ENCODE measurements at regions not wholly inside any gene's neighbourhood (a gene's known extent, or its start where the extent isn't known, plus 50 kb on each side); places are given as distances from the start of the nearest gene placed in this dataset.

DNA sequence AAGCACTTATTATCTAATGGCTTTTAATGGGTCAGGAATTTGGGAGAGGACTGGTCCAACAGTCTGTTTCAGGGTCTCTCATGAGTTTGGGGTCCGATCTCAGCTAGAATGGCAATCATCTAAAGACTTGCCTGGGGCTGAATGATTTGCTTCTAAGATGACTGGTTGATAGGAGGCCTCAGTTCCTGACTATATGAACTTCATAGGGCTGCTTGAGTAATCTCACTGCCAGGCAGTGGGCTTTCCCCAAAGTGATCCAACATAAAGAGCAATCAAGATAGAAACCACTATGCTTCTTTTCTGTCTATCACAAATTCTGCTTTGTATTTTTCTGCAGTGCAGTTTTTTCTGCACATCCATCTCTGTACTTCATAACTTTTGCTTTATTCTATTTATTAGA, 793.5 kb upstream of the CHAC2 start:
- H3K27ac ChIP-seq = no peak overlapping the region
- no peaks in the 10 kb centered on the region for H3K9me3 ChIP-seq
- no peaks in the 10 kb centered on the region for H3K36me3 ChIP-seq
- intact Hi-C loops (cut with DNase I) = no loop called here
- no peak for TF ChIP-seq POLR2A (IDR thresholded peaks at IDR 0.05)
- no peaks in the 10 kb centered on the region for H3K4me1 ChIP-seq
- WGBS (ENCODE audit: insufficient coverage, low coverage, low lambda C conversion rate, missing lambda C conversion rate) = 100% methylated on average over 1 of the region's 1 CpG
- no peak for ATAC-seq
- no peak for DNase-seq
- no peak overlapping the region for H3K4me3 ChIP-seq
- no peaks in the 10 kb centered on the region for H3K27me3 ChIP-seq

DNA sequence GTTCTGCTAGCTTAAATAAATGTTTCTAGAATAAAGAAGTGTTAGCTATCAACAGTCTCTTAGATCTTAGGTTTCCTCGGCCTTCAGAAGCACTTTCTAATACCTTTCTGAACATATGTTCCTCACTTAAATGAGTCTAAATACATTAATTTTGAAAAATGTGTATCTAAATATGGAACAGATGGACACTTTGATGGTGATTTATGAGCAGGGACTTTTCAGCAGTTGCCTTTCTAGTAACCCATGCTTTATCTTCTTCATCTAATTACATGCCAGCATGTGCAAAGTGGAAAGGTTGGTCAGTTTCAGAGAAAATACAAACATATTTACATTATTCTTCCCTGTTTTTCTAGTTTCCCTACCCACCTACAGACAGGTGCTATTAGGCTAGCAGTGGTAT, 797.0 kb upstream of the CHAC2 start:
- TF ChIP-seq, protein P1, sequence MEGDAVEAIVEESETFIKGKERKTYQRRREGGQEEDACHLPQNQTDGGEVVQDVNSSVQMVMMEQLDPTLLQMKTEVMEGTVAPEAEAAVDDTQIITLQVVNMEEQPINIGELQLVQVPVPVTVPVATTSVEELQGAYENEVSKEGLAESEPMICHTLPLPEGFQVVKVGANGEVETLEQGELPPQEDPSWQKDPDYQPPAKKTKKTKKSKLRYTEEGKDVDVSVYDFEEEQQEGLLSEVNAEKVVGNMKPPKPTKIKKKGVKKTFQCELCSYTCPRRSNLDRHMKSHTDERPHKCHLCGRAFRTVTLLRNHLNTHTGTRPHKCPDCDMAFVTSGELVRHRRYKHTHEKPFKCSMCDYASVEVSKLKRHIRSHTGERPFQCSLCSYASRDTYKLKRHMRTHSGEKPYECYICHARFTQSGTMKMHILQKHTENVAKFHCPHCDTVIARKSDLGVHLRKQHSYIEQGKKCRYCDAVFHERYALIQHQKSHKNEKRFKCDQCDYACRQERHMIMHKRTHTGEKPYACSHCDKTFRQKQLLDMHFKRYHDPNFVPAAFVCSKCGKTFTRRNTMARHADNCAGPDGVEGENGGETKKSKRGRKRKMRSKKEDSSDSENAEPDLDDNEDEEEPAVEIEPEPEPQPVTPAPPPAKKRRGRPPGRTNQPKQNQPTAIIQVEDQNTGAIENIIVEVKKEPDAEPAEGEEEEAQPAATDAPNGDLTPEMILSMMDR (IDR thresholded peaks at IDR 0.05) = no peak
- TF ChIP-seq POLR2A (IDR thresholded peaks at IDR 0.05) = no peak
- no peaks in the 10 kb centered on the region for H3K36me3 ChIP-seq
- intact Hi-C loops (cut with DNase I) = no loop called here
- WGBS (ENCODE audit: insufficient coverage, low coverage, low lambda C conversion rate, missing lambda C conversion rate) = 59% methylated on average over 1 of the region's 1 CpG
- H3K4me3 ChIP-seq = no peak overlapping the region
- no peak for DNase-seq
- H3K27me3 ChIP-seq = no peaks in the 10 kb centered on the region
- no peaks in the 10 kb centered on the region for H3K9me3 ChIP-seq
- H3K27ac ChIP-seq = no peak overlapping the region
- no peaks in the 10 kb centered on the region for H3K4me1 ChIP-seq
- no peak for ATAC-seq

DNA sequence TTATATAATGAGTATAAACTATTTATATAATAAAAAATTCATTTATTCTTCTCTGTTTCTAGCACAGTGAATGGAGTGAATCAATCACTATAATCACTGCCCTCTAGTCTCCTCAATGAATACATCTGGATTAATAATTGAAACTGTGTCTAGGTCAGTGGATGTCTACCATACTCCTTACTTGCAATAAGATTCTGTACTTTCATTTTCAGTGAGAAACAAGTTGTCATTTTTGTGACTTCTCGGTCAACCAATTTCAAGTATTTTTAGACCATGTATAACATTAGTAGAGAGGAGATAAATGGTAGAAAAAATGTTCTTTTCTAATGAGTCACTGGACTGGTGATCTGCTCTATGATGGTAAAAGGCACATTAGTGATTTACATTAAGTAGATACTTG, 799.6 kb upstream of the CHAC2 start:
- no peak for DNase-seq
- no peak for ATAC-seq
- Histone ChIP-seq H3K36me3 (no peaks in the 10 kb centered on the region), H3K27ac (no peak overlapping the region), H3K27me3 (no peaks in the 10 kb centered on the region), H3K9me3 (no peaks in the 10 kb centered on the region), H3K4me3 (no peak overlapping the region), H3K4me1 (no peaks in the 10 kb centered on the region)
- TF ChIP-seq, protein P1 (IDR thresholded peaks at IDR 0.05) = no peak
- TF ChIP-seq POLR2A (IDR thresholded peaks at IDR 0.05) = no peak
- intact Hi-C loops (cut with DNase I) = no loop called here
- WGBS (ENCODE audit: insufficient coverage, low coverage, low lambda C conversion rate, missing lambda C conversion rate) = 83% methylated on average over 1 of the region's 1 CpG

DNA sequence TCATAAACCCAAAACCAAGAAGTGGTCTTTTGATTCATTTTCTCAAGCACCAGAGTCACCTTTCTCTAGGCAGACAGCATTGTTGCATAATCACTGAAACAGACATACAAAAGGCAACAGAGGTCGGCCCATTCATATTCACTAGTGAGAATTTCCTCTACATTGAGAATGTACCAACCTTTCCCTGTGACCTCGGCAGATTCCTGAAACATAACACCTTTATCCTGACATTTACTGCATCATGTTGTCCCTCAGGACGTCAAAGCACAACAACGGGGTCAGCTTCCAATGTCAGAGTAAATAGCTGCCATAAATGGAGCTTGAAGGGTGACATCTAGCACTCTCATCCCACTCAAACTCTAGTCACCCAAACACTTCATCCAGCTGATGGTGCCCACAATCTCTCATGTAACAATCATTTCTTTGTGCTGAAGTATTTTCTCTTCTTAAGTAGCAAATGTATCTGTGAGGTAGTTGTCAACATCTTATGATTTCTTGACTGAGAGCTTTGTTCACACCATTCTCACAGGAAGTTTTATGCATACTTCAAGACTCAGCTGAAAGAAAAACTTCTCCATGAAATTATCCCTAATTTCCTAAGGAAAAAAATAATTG, 802.6 kb upstream of the CHAC2 start:
- WGBS (ENCODE audit: insufficient coverage, low coverage, low lambda C conversion rate, missing lambda C conversion rate) = 50% methylated on average over 4 of the region's 4 CpGs

DNA sequence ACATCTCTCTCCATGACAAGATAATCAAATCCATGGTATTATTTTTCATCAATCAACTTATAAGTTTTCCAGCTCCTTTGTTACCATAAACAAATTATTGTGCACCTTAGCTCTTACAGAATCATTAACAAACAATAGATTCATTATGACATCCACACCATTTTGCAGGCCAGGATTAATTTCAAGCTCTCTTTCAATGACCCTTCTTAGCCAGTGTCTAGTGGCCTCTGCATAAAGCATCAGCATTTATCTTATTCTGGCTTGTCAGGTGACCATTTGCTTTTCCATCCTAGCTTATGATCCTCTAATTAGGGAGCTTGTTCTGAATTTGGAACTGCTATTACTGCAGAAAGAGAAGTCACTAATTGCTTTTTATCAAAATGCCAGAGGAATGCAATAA, 806.2 kb upstream of the CHAC2 start:
- no peak for ATAC-seq
- intact Hi-C loops (cut with DNase I) = no loop called here

More for the DNA sequence above, 802.6 kb upstream of the CHAC2 start:
- Histone ChIP-seq H3K4me1 (no peaks in the 10 kb centered on the region), H3K27ac (no peak overlapping the region), H3K9me3 (no peaks in the 10 kb centered on the region), H3K4me3 (no peak overlapping the region), H3K36me3 (no peaks in the 10 kb centered on the region), H3K27me3 (no peaks in the 10 kb centered on the region)
- TF ChIP-seq, protein P1 (IDR thresholded peaks at IDR 0.05) = no peak
- TF ChIP-seq POLR2A (IDR thresholded peaks at IDR 0.05) = no peak
- DNase-seq = no peak
- intact Hi-C loops (cut with DNase I) = no loop called here
- ATAC-seq = no peak

More for the DNA sequence above, 806.2 kb upstream of the CHAC2 start:
- no peaks in the 10 kb centered on the region for H3K9me3 ChIP-seq
- DNase-seq = no peak
- no peak overlapping the region for H3K4me3 ChIP-seq
- no peaks in the 10 kb centered on the region for H3K4me1 ChIP-seq
- TF ChIP-seq, protein P1 (IDR thresholded peaks at IDR 0.05) = no peak
- no peak for TF ChIP-seq POLR2A (IDR thresholded peaks at IDR 0.05)
- H3K27ac ChIP-seq = no peak overlapping the region
- no peaks in the 10 kb centered on the region for H3K36me3 ChIP-seq
- H3K27me3 ChIP-seq = no peaks in the 10 kb centered on the region

Measured in right lobe of liver (tissue), 6 donors.